ENCODE measurements at regions not wholly inside any gene's neighbourhood (a gene's known extent, or its start where the extent isn't known, plus 50 kb on each side); places are given as distances from the start of the nearest gene placed in this dataset.
A peak's percentile ranks its signal among the peaks of the same experiment; 100 is the strongest.

DNA sequence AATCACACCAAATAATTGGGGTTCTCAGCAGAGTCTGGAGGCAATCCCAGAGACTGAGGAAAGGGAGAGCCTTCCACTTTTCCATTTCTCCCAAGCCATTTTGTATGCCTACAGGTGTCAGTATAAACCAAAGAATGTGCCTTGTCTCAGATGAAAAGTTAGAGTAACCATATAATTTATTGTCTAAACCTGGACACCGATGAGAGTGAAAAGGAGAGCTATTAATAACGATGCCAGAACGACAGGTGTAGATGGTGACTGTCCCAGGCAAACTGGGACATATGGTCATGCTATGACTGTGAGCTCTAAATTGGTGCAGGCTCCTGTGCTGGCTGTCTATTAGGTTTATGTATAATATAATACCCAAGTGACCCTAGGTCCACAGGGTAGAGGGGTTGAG lies 219.6 kb downstream of the ARHGAP12 start:
- peak in 1 of 14 donors; percentile 75 for DNase-seq

DNA sequence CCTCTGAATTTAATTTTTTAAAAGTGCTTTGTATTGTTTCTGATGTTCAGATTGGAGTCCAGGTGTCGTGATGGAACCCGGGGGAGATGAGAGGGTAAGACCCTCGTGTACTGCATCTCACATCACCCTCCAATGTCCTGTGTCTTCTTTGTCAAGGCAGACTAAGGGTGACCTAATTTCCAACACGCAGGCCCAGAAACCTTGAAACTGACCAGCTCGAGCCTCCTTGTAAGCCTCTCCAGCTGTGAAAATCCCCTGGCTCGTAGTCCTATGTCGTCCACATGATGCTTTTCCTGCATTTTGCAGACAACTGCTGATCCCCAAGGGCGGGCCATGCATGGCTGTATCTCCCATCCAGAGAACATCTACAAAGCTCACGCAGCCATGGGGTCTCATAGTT lies 220.2 kb downstream of the ARHGAP12 start:
- DNase-seq = no peak

DNA sequence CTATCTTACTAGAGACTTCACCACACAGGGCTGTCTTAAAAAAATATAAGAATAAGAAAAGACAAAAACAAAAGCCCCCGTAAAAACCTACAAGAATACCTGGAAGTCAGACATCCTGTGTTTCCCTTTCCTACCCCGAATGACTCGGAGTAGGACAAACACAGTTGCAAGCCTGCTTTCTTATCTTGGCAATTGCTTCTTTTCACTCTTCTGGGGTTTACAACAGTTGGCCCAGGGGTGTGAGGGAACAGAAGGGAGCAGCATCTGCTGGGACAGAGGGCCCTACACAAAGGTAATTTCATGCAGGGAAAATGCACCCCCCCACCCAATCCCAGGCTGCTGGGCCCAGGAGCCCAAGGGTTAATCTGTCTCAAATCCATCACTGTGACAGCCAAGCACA lies 220.6 kb downstream of the ARHGAP12 start:
- DNase-seq = no peak

- peak in 6 of 14 donors; percentile 41 to 69 (median 66) for DNase-seq
These were observed 221.3 kb downstream of the ARHGAP12 start for GRCh38 chr10:31707093-31708039.

GRCh38 chr10:31706464-31707092 lies 222.1 kb downstream of the ARHGAP12 start:
- DNase-seq = no peak

GRCh38 chr10:31705136-31705535 lies 223.5 kb downstream of the ARHGAP12 start:
- no peak for DNase-seq

DNA sequence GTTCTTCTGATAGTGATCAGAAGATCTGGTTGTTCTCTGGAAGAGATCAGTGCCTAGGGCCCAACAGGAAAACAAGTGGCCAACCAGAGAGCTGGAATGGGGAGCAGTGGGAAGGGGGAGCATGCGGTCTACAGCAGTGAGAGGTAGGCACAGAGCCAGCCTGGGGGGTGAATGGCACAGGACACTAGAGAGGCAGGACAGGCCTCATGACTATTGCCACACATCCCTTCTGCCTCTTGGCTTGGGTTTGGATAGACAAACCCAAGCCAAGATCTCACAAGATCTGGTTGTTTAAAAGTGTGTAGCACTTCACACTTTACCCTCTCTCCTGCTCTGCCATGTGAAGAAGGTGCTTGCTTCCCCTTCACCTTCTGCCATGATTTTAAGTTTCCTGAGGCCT lies 224.4 kb downstream of the ARHGAP12 start:
- DNase-seq = peak in 1 of 14 donors; percentile 19

GRCh38 chr10:31702954-31703353 lies 225.7 kb downstream of the ARHGAP12 start:
- no peak for DNase-seq

DNA sequence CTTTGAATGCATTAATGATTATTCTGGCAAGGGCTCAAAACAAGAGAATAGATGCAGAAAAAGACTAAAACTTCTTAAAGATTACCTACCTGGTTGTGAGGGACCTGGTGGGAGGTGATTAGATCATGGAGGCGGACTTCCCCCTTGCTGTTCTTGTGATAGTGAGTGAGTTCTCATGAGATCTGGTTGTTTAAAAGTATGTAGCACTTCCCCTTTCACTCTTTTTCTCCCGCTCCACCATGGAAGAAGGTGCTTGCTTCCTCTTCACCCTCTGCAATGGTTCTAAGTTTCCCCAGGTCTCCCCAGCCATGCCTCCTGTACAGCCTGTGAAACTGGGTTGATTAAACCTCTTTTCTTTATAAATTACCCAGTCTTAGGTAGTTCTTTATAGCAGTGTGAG lies 226.6 kb downstream of the ARHGAP12 start:
- no peak for DNase-seq

DNA sequence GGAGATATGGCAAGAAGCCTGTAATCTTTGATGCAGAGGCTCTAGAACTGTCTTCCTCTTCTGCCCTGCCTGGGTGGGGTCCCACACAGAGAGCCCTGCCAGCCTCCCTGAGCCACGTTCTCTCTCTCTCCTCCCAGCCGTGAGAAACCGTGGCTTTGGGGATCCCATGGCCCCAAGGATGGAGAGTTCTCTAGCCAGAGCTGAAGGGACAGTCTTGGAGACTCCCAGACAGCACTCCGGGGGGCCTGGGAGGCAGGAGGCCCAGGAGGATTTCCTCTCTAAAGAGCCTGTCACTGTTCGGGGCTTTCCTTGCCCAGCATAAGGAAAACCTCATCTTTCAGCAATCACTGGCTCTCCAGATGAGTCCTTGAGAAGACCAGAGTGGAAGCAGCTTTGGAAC lies 227.1 kb downstream of the ARHGAP12 start:
- DNase-seq = no peak

GRCh38 chr10:31700181-31700611 lies 228.4 kb downstream of the ARHGAP12 start:
- no peak for DNase-seq

- DNase-seq = peak in 1 of 14 donors; percentile 67
These were observed 230.3 kb downstream of the ARHGAP12 start for GRCh38 chr10:31698181-31698830.

DNA sequence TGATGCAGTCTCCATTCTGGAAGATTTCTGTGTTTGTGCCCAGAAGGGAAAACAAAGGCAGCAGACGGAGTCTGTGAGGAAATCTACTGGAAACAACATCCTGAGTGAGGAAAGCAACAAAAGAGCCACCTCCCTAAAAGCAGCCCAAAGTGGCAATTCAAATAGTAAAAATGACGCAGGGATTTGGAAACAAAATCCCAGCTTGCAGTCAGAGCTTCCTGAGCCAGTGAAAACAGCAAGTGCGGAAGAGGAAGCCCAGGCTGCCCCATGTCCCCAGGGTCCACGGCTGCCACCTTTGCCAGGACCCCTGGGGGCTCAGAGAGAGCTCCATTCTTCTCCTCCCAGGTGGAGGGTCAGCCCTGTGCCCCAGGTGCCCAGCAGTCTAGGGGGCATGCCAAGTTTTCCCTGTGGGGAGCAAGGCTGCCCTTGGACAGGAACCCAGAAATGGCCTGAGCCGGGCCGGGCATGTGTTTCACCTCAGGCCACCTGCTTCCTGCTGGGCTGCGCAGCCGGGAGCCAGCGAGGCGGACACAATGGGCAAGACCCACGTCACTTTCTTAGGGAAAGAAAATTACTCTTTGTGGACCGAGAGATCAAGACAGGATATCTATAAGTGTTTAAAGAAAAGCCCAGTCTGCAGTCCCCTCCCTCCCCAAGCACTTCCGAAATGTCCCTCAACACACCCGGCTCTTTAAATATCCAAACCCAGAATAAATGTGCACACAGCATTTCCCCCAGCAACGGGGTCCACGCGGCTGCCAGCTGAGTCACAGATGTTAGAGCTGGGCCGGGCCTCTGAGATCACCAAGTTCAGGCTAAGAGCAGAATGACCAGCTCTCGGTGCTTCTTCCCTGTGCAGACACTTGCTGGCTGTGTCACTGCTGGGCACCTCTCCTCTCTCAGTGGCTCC lies 231.1 kb downstream of the ARHGAP12 start:
- DNase-seq = peak in 13 of 14 donors; percentile 13 to 89 (median 67)

DNA sequence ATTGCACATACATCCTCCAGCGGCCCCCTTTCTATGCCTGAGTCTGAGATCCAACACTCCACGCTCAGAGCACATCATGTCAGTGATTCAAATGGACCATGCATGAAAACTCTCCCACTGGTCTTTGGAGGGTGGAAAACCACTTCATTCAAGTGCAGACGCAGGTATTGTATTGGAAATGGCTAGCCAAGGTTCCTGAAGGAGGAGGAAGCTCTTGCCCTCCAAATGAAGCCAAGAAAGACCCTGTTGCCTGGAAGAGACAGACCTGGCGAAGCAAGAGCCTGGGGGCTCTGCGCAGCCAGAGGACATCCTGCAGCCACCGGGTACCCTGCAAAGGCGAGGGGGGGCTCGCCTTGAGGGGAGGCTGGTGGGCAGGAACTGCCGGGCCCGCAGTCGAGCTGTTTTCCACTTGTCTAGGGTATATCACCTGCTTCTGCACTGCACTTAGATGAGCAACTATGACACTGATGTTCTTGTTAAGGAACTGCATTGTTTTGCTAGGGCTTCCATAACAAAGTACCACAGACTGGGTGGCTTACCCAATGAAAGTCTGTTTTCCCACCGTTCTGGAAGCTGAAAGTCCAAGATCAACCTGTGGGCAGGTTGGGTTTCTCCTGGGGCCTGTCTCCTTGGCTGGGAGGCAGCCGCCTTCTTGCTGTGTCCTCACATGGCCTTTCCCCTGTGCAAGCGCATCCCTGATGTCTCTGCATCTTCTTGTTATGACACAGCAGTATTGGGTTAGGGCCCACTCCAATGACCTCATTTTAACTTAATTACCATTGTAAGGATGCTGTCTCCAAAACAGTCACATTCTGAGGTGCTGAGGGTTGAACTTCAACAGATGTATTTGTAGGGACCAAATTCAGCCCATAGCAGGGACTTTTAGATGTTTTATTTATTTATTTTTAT lies 233.4 kb downstream of the ARHGAP12 start:
- peak in 1 of 14 donors; percentile 7 for DNase-seq

- no peak for DNase-seq
These were observed 234.4 kb downstream of the ARHGAP12 start for GRCh38 chr10:31694126-31694685.

DNA sequence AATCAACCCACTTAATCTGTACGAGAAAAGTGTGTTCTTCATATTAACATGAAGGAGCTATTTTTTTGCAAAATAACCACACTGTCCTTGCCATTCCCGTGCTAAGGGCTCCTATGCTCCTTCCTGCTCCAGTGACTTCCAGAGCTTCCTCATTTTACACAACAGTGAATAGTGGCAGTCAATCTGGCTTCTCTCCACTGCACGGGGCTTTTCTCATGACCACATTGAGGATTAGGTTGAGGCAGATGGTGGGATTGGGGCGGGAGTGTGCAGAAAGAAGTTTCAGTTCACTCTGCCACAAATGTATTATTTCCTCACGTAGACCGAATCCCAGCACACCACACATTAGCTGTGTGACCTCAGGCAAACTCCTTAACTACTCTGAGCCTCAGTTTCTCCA lies 235.1 kb downstream of the ARHGAP12 start:
- no peak for DNase-seq

DNA sequence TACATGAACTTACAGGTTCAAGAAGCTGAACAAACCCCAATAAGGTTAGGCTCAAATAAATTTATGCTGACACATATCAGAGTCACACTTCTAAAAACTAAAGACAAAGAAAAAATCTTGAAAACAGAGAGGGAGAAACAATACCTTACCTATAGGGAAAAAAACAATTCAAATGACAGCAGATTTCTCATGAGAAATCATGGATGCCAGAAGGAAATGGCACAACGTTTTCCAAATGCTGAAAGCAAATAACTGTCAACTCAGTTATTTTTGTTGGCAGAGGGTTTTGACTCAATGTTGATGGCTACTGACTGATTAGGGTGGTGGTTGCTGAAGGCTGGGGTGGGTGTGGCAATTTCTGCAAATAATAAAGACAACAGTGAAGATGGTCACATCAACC lies 239.4 kb downstream of the ARHGAP12 start:
- DNase-seq = no peak

GRCh38 chr10:31687663-31688482 lies 240.8 kb downstream of the ARHGAP12 start:
- no peak for DNase-seq

DNA sequence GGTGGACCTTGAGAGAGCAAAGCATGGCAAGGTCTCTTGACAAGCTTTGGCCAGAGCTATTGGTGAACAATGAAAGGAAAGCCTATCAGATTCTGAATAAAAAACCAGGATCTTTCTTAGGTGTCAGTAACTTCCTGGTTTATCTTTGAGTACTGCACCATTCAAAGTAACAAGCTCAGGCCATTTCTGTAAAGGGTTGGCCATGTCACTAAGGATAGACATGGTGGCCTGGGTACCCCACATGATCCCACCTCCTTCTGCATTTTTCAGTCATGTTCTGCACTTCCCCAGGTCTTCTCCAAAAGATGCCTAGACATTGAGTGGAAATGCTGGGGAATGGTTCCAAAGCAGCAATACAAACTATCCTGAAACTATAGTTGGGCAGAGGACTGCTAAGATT lies 242.0 kb downstream of the ARHGAP12 start:
- DNase-seq = no peak

DNA sequence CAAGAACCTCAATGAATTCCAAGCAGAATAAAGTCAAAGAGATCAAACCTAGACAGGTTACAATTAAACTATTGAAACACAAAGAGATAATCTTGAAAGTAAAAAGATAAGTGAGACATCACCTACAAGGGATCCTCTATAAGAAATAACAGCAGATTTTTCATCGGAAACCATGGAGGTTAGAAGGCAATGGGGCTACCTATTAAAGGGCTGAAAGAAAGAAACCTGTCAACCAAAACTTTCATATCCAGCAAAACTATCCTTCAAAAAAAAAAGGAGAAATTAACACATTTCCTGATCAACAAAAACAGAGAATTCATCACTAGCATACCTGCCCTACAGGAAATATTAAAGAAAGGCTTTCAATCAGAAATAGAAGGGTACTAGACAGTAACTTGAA lies 244.9 kb downstream of the ARHGAP12 start:
- no peak for DNase-seq
